GM18861 (cell line): ENCODE measurements at regions not wholly inside any gene's neighbourhood (a gene's known extent, or its start where the extent isn't known, plus 50 kb on each side); places are given as distances from the start of the nearest gene placed in this dataset.

Experiments used
- ATAC-seq: cut with Tn5 transposase; IDR thresholded peaks from one replicate; pipeline ENCODE4 v1.9.1; 2021; ENCODE audit not compliant: unreplicated experiment

DNA sequence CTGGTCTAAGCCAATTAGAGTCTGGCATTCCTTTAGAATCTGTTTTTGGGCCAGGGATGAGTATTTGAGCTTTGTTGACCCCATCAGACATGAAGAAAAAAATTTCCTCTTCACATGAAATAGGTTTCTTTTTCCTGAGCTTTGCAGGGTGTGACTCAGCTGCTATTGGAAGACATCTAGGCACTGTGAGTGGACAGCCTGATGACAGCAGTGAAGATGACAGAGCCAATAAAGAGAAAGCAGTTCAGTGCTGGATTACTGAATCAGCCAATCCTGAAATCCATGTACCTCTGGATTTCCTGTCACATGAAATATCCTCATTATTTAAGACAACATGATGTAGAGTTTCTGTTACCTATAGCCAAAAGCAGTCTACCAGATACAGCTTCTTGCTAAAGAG is 51.3 kb upstream of the GRIA1 start:
- no peak for ATAC-seq
